ENCODE measurements at regions not wholly inside any gene's neighbourhood (a gene's known extent, or its start where the extent isn't known, plus 50 kb on each side); places are given as distances from the start of the nearest gene placed in this dataset.

- 76 to 81% (median 79%) methylated on average over 2 of the region's 2 CpGs for WGBS, 4 donors
- Histone ChIP-seq H3K4me3 (no peak overlapping the region), H3K4me1 (no peaks in the 10 kb centered on the region), H3K36me3 (no peaks in the 10 kb centered on the region), H3K27me3 (no peaks in the 10 kb centered on the region), H3K9me3 (no peaks in the 10 kb centered on the region), H3K27ac (no peak overlapping the region)
- TF ChIP-seq CTCF (IDR thresholded peaks at IDR 0.05) (no peak), POLR2A (IDR thresholded peaks at IDR 0.05) (no peak)
- intact Hi-C loops (cut with DNase I) = no loop called here
- DNase-seq (no peak), ATAC-seq (no peak)
Observed at GRCh38 chr10:90269699-90270098, 568.3 kb downstream of the KIF20B start.

DNA sequence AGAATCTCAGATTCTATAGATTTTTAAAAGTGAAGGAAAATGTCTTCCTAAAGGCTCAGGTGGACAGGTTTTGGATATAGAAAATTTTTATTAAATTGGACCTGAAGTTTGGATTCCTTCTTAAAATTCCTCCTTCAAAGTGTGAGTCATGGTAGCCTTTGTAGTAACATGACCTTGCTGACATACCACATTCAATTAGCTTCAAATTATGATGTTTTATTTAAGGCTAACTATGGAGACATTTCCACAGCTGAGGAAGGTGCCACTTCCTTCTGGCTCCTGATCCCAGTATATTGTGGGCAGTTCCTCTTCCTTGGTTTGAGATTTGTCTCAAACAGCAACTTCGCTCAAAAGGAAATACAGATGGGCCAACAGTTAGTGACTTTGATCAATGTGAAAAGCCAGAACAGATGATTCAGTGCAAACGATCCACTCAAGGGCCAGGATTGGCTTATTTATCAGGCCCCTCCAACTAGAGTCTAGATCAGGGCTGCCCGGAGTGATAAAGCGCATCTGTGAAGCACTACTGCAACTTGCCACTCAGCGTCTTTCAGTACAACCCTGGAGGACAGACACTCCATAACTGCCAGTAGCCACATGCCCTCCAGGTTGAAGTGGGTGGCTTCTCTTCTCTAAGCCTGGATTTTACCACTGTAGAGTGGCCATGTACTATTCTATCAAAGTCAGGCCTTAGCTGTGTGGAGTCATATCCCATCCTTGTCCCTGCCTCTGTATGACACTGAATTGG lies 573.5 kb downstream of the KIF20B start:
- H3K27ac ChIP-seq = no peak overlapping the region
- peaks cover 0 to 3% (median 0%) of the 10 kb centered on the region in 12 donors for H3K9me3 ChIP-seq
- whole genome bisulfite sequencing, 4 donors = 65 to 76% (median 69%) methylated on average over 5 of the region's 5 CpGs
- intact Hi-C loops (cut with DNase I) = no loop called here
- no peaks in the 10 kb centered on the region for H3K4me1 ChIP-seq
- TF ChIP-seq POLR2A (IDR thresholded peaks at IDR 0.05) = no peak
- no peak for TF ChIP-seq CTCF (IDR thresholded peaks at IDR 0.05)
- no peaks in the 10 kb centered on the region for H3K27me3 ChIP-seq
- H3K36me3 ChIP-seq = no peaks in the 10 kb centered on the region
- ATAC-seq (no peak), DNase-seq (no peak)
- H3K4me3 ChIP-seq = no peak overlapping the region

- no peak for TF ChIP-seq CTCF (IDR thresholded peaks at IDR 0.05)
- no peak for TF ChIP-seq POLR2A (IDR thresholded peaks at IDR 0.05)
- H3K27me3 ChIP-seq = no peaks in the 10 kb centered on the region
- peaks cover 0 to 3% (median 0%) of the 10 kb centered on the region in 12 donors for H3K9me3 ChIP-seq
- ATAC-seq (peak in 1 of 4 donors; percentile 57), DNase-seq (no peak)
- no peak overlapping the region for H3K4me3 ChIP-seq
- intact Hi-C loops (cut with DNase I) = no loop called here
- H3K4me1 ChIP-seq = no peaks in the 10 kb centered on the region
- no peaks in the 10 kb centered on the region for H3K36me3 ChIP-seq
- 63 to 69% (median 67%) methylated on average over 4 of the region's 4 CpGs for WGBS, 4 donors
- H3K27ac ChIP-seq = no peak overlapping the region
Observed at GRCh38 chr10:90276894-90277475, 575.6 kb downstream of the KIF20B start.

DNA sequence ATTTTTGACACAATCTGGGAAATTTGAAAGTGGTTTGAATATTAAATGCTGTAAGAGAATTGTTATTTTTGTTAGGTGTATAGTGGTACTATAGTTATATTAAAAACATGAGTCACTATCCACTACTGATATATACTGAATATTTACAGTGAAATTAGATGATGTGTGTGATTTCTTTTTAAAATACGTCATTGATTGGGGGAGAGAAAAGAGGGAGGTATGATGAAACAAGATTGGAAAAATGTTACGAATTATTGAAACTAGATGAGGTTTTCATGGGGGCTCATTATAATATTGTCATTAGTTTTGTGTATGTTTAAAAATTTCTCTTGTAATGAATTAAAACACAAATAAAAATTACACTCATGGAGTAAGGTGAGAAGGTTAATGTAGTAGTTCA lies 571.4 kb downstream of the HTR7 start:
- TF ChIP-seq POLR2A (IDR thresholded peaks at IDR 0.05) (no peak), CTCF (IDR thresholded peaks at IDR 0.05) (no peak)
- WGBS, 4 donors = 82 to 90% (median 86%) methylated on average over 2 of the region's 2 CpGs

More for the DNA sequence above, 571.4 kb downstream of the HTR7 start:
- Histone ChIP-seq H3K4me1 (peaks cover 0 to 11% (median 0%) of the 10 kb centered on the region in 12 donors), H3K27ac (no peak overlapping the region), H3K4me3 (no peak overlapping the region), H3K9me3 (no peaks in the 10 kb centered on the region), H3K36me3 (no peaks in the 10 kb centered on the region), H3K27me3 (no peaks in the 10 kb centered on the region)
- intact Hi-C loops (cut with DNase I) = loop anchor here in 1 of 10 donors (10.0 kb wide), 1 partner anchor 428 kb away; no protein-coding TSS in a partner anchor
- DNase-seq (no peak), ATAC-seq (no peak)

All from heart left ventricle (tissue), 16 donors.